ENCODE measurements at regions not wholly inside any gene's neighbourhood (a gene's known extent, or its start where the extent isn't known, plus 50 kb on each side); places are given as distances from the start of the nearest gene placed in this dataset.

DNA sequence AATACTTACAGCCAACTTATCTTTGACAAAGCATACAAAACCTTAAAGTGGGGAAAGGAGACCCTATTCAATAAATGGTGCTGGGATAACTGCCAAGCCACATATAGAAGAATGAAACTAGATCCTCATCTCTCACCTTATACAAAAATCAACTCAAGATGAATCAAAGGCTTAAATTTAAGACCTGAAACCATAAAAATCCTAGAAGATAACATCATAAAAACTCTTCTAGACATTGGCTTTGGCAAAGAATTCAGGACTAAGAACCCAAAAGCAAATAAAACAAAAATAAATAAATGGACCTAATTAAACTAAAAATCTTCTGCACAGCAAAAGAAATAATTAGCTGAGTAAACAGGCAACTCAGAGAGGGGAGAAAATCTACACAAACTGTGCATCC is 335.6 kb upstream of the PBX1 start:
- H3K79me2 ChIP-seq (replicated peaks; ENCODE audit: insufficient read depth, low read length): no peaks in the 10 kb centered on the region
- no peaks in the 10 kb centered on the region for H3K27me3 ChIP-seq (ENCODE audit: insufficient read depth, low read depth, low read length)
- no peak overlapping the region for H3K4me3 ChIP-seq (ENCODE audit: low read length)
- H3K9me3 ChIP-seq (ENCODE audit: low read length): no peaks in the 10 kb centered on the region
- no peak overlapping the region for H3K27ac ChIP-seq (ENCODE audit: low read length)
- no peaks in the 10 kb centered on the region for H3K36me3 ChIP-seq (ENCODE audit: insufficient read depth, low read length)
- H2AFZ ChIP-seq (ENCODE audit: low read depth, low read length): no peak overlapping the region
- H4K20me1 ChIP-seq (ENCODE audit: insufficient read depth): no peaks in the 10 kb centered on the region
- no peaks in the 10 kb centered on the region for H3F3A ChIP-seq (ENCODE audit: insufficient read depth, low read length, poor library complexity, severe bottlenecking)
- no peaks in the 10 kb centered on the region for H3K9me2 ChIP-seq (ENCODE audit: insufficient read depth, low read length)
- no peak overlapping the region for H3K4me2 ChIP-seq (ENCODE audit: low read length)
- TF ChIP-seq, protein P1, sequence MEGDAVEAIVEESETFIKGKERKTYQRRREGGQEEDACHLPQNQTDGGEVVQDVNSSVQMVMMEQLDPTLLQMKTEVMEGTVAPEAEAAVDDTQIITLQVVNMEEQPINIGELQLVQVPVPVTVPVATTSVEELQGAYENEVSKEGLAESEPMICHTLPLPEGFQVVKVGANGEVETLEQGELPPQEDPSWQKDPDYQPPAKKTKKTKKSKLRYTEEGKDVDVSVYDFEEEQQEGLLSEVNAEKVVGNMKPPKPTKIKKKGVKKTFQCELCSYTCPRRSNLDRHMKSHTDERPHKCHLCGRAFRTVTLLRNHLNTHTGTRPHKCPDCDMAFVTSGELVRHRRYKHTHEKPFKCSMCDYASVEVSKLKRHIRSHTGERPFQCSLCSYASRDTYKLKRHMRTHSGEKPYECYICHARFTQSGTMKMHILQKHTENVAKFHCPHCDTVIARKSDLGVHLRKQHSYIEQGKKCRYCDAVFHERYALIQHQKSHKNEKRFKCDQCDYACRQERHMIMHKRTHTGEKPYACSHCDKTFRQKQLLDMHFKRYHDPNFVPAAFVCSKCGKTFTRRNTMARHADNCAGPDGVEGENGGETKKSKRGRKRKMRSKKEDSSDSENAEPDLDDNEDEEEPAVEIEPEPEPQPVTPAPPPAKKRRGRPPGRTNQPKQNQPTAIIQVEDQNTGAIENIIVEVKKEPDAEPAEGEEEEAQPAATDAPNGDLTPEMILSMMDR (IDR thresholded peaks at IDR 0.05; ENCODE audit: poor library complexity, severe bottlenecking): no peak
- TF ChIP-seq MXI1 (conservative IDR thresholded peaks at IDR 0.05; ENCODE audit: poor library complexity, severe bottlenecking): no peak
- no peak for TF ChIP-seq EP300 (conservative IDR thresholded peaks at IDR 0.05; ENCODE audit: poor library complexity, severe bottlenecking)
- TF ChIP-seq POLR2AphosphoS5 (IDR thresholded peaks at IDR 0.05): no peak
- TF ChIP-seq SMC3 (conservative IDR thresholded peaks at IDR 0.05; ENCODE audit: poor library complexity): no peak
- TF ChIP-seq, protein P2, sequence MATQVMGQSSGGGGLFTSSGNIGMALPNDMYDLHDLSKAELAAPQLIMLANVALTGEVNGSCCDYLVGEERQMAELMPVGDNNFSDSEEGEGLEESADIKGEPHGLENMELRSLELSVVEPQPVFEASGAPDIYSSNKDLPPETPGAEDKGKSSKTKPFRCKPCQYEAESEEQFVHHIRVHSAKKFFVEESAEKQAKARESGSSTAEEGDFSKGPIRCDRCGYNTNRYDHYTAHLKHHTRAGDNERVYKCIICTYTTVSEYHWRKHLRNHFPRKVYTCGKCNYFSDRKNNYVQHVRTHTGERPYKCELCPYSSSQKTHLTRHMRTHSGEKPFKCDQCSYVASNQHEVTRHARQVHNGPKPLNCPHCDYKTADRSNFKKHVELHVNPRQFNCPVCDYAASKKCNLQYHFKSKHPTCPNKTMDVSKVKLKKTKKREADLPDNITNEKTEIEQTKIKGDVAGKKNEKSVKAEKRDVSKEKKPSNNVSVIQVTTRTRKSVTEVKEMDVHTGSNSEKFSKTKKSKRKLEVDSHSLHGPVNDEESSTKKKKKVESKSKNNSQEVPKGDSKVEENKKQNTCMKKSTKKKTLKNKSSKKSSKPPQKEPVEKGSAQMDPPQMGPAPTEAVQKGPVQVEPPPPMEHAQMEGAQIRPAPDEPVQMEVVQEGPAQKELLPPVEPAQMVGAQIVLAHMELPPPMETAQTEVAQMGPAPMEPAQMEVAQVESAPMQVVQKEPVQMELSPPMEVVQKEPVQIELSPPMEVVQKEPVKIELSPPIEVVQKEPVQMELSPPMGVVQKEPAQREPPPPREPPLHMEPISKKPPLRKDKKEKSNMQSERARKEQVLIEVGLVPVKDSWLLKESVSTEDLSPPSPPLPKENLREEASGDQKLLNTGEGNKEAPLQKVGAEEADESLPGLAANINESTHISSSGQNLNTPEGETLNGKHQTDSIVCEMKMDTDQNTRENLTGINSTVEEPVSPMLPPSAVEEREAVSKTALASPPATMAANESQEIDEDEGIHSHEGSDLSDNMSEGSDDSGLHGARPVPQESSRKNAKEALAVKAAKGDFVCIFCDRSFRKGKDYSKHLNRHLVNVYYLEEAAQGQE (IDR thresholded peaks at IDR 0.05; ENCODE audit: borderline replicate concordance): no peak
- H3K9ac ChIP-seq (ENCODE audit: low read length): no peak overlapping the region

DNA sequence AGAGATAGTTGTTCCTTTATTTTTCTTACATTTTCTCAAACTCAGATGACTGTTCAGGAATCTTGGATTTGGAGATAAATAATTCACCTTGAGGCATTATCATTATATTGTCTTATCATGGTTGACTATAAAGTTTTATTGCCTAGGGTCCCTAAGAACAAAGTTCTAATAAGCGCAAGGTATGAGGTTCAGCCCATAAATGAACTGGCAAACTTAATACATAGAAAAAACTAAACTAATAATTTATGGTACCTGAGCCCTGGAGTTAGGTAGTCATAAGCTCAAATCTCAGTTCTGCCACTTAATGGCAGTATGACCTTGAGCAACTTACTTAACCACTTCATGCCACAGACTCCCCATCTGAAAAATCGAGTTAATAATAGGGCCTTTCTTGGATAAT is 334.0 kb upstream of the PBX1 start:
- no peak overlapping the region for H3K27ac ChIP-seq (ENCODE audit: low read length)
- H4K20me1 ChIP-seq (ENCODE audit: insufficient read depth): no peaks in the 10 kb centered on the region
- H3K9me3 ChIP-seq (ENCODE audit: low read length): no peaks in the 10 kb centered on the region
- no peaks in the 10 kb centered on the region for H3K27me3 ChIP-seq (ENCODE audit: insufficient read depth, low read depth, low read length)
- no peaks in the 10 kb centered on the region for H3K79me2 ChIP-seq (replicated peaks; ENCODE audit: insufficient read depth, low read length)
- no peak overlapping the region for H3K9ac ChIP-seq (ENCODE audit: low read length)
- no peak overlapping the region for H3K4me2 ChIP-seq (ENCODE audit: low read length)
- H2AFZ ChIP-seq (ENCODE audit: low read depth, low read length): no peak overlapping the region
- TF ChIP-seq TAF1 (IDR thresholded peaks at IDR 0.05; ENCODE audit: low read depth) (no peak), POLR2AphosphoS5 (IDR thresholded peaks at IDR 0.05) (no peak), EP300 (conservative IDR thresholded peaks at IDR 0.05; ENCODE audit: poor library complexity, severe bottlenecking) (no peak), MXI1 (conservative IDR thresholded peaks at IDR 0.05; ENCODE audit: poor library complexity, severe bottlenecking) (no peak), EZH2 (IDR thresholded peaks at IDR 0.05; ENCODE audit: borderline replicate concordance, insufficient read depth, low read length, poor library complexity, severe bottlenecking) (no peak), RAD21 (conservative IDR thresholded peaks at IDR 0.05) (no peak), SMC3 (conservative IDR thresholded peaks at IDR 0.05; ENCODE audit: poor library complexity) (no peak)
- TF ChIP-seq, protein P1 (IDR thresholded peaks at IDR 0.05; ENCODE audit: poor library complexity, severe bottlenecking): no peak
- TF ChIP-seq, protein P2 (IDR thresholded peaks at IDR 0.05; ENCODE audit: borderline replicate concordance): no peak
- no peaks in the 10 kb centered on the region for H3K36me3 ChIP-seq (ENCODE audit: insufficient read depth, low read length)
- H3K4me3 ChIP-seq (ENCODE audit: low read length): no peak overlapping the region
- no peaks in the 10 kb centered on the region for H3K9me2 ChIP-seq (ENCODE audit: insufficient read depth, low read length)
- no peaks in the 10 kb centered on the region for H3F3A ChIP-seq (ENCODE audit: insufficient read depth, low read length, poor library complexity, severe bottlenecking)

All from neural cell (in vitro differentiated cells).